ENCODE measurements at regions not wholly inside any gene's neighbourhood (a gene's known extent, or its start where the extent isn't known, plus 50 kb on each side); places are given as distances from the start of the nearest gene placed in this dataset.

DNA sequence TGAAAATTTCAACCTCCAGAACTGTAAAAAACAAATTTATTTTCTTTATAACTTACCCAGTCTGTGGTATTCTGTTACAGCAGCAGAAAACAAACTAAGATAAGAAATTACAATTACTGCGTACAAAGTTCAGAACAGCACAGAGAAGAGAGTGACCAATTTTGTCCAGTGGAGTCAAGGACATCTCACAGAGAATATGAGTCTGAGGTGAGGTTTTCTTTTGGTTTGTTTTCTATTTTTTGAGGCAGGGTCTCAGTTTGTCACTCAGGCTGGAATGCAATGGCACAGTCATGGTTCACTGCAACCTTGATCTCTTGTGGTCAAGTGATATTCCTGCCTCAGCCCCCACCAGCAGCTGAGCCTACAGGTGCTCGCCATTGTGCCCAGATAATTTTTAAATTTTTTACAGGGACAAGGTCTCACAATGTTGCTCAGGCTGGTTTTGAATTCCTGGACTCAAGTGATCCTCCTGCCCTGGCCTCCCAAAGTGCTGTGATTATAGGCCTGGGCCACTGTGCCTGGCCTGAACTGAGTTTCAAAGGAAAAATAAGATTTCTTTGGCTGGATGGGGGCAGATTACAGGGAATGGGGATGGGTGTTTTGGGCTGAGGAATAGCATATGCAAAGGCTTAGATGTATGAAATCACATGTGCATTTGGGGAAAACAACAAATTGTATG lies 201.1 kb upstream of the USP24 start:
- no peak for DNase-seq

- DNase-seq: no peak
These were observed 198.1 kb upstream of the USP24 start for GRCh38 chr1:55413286-55413685.

DNA sequence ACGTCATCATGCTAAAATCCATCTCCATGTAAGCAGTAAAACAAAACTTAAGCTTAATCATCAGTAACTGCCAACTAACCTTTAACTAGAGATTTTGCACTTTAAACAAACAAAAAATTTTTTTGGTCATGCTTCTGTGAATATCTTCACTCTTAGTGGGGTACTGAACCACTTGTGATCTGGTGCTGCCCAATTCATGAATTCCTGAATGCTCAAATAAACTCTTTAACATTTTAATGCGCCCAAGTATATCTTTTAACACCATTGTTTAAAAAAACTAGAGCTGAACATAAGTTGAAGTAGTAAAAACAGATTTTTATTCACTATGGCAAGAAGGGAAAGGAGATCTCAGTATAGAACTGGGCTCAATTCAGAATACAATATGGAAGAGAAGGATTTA lies 196.9 kb upstream of the USP24 start:
- no peak for DNase-seq

- no peak for DNase-seq
These were observed 187.7 kb upstream of the USP24 start for GRCh38 chr1:55402671-55403464.

GRCh38 chr1:55402142-55402541 lies 187.0 kb upstream of the USP24 start:
- DNase-seq: no peak

DNA sequence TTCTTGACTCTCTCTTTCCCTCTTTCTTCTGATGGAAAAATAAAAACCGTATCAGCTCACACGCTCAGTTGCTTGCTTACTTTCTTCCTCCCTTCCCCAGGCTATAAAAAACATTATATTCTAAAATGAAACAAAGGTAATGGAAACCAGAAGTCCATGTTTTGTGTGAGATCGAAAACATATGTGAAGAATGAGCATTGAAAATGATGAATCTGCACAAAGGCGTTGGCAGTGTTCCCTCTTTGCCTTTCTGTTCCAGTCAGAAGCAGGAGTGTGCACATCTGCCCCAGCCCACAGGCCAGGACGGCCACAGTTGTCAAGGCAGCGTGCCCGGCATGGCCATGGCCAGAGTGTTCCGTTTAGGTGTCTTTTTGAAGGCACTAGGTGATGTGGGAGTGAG lies 185.3 kb upstream of the USP24 start:
- DNase-seq: no peak

DNA sequence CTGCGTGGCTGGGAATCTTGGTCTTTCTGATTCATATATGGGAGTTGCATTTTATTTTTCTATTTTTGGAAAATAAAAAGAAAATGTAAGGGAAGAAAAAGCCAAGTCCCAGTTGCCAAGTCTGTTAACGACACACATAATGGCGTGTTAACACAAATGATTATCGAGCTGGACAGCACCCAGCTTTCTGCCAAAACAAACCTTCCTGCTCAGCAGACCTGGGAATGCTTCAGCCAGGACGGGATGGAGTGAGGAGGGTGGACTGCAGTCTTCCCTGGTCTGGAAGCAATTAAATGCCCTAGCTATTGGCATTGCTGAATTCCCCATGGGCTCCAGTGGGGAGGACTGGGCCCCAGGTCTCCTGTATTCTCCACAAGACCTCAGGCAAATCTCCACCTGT lies 184.2 kb upstream of the USP24 start:
- no peak for DNase-seq

GRCh38 chr1:55396381-55396891 lies 181.3 kb upstream of the USP24 start:
- no peak for DNase-seq

GRCh38 chr1:55388960-55389359 lies 173.8 kb upstream of the USP24 start:
- no peak for DNase-seq

- no peak for DNase-seq
These were observed 172.0 kb upstream of the USP24 start for GRCh38 chr1:55387145-55387544.

DNA sequence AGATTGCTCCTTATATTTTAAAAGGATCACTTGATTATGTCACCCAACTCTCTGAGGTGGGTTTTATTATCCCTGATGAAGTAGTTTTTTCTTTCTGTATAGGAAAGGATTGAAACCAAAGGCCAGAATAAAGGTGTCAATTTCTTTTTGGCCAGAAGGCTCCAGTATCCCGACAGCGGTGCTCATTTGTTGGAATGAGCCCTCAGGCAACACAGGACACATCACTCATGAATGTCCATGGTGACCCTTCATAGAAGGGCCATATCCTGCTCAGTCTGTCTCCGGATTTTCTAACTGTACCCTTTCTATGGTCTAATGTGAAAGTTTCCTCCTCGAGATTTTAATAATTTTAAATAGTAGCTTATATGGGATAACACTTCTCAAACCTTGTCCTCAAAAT lies 171.3 kb upstream of the USP24 start:
- no peak for DNase-seq

DNA sequence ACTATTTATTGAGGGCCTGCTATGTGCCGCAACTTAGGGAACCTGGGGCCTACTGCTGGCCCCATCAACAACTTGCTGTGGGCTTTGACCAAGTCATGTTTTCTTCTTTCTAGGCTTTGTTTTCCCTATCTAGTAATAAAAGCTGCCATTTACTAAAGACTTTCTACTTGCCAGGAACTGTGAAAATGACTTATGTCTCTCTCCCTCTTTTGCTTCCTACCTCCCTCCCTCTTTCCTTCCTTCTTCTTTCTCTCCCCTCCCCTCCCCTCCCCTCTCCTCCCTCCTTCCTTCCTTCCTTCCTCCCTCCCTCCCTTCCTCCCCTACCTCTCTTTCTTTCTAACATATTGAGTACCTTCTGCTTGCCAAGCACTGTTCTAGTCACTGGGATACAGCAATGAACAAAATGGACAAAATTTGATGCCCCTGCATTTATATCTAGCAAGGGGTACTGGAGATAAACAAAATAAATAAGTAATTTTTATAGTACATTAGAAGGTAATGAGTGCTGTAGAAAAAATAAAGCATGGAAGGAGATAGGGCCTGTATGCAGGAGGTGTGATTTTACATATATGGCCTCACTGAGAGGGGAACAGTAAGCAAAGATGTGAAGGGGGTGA lies 170.3 kb upstream of the USP24 start:
- DNase-seq: no peak

DNA sequence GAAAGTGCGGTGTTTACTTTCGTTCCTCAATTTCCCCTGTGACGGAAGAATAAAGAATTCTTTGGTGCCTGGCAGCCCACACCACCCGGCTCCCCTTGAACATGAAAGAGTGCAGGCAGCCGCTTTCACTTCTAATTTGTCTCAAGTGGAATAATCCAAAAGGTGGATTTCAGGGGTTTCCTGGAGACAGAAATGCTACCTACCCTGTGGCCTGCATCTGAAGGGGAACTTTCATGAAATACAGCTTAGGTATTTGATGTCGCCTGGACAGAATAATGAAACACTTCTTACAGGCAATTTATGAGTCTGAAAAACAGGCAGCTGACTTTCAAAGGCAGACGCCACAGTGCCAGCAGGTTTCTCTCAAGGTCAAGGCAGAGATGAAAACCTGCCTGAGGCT lies 169.5 kb upstream of the USP24 start:
- no peak for DNase-seq

GRCh38 chr1:55382806-55383305 lies 167.7 kb upstream of the USP24 start:
- no peak for DNase-seq

- DNase-seq: no peak
These were observed 166.8 kb upstream of the USP24 start for GRCh38 chr1:55381983-55382382.

GRCh38 chr1:55381491-55381890 lies 166.3 kb upstream of the USP24 start:
- DNase-seq: no peak

DNA sequence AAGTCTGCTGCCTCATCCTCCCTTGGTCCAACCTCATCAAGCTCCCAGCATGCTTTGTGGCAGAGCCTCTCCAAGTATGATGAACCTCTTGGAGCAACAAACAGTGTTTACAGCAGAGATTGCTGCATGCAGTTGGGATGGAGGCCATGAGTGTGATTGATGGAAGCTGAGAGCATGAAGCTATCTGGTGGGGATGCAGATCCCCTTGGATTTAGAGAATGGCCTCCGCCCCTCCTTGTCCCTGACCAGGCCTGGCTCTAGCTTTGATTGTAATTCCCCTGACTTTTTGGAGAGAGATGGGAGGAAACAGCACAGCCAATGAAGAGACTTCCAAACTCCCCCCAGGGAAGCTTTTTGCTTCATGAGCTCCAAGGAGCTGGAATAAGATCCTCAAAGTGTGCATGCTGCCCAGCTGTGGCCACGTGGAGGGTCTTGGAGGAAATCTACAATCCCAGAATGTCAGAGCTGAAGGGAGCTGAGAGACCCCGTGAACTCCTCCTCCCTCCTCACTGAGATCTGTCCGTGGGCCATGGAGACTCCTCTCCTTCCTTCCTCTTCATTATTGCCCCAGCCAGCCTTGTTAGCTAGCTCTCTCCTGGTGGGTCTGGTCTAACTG lies 165.3 kb upstream of the USP24 start:
- DNase-seq: no peak

DNA sequence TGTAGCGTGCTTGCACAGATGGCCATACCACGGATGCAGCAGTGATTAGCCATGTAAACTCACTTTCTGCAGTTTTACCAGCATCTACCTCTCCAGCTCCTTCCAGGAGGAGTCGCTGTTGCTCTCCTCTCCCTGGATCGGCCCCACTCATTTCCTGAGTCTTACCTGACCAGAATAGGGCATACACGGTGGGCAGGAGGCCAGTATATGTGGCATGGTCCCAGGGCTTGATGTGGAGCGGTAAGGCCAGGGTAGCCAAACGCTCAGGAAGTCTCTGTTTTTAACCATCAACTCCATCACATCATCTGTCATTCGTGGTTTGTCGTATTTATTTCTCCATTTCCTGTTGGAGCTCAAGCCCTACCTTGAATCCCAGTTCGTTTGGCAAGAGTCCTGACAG lies 163.4 kb upstream of the USP24 start:
- DNase-seq: no peak

DNA sequence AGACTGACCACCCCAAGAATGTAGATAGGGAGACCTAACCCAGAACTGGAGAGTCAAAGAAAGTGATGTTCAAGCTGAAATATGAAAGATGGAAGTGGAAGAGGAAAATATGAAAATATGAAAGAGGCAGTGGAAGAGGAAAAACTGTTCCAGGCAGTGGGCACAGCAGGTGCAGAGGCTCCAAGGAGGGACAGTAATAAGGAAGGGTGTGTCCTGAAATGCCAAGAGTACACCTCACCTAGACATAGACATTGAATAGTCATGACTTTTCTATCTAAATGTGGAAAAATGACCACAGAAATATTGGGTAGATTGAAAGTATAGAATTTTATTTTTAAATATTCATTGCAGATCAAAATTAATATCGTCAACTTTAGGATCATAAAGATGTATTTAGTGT lies 161.7 kb upstream of the USP24 start:
- DNase-seq: no peak

- peak; percentile 71 for DNase-seq
These were observed 160.6 kb upstream of the USP24 start for GRCh38 chr1:55375617-55376258.

DNA sequence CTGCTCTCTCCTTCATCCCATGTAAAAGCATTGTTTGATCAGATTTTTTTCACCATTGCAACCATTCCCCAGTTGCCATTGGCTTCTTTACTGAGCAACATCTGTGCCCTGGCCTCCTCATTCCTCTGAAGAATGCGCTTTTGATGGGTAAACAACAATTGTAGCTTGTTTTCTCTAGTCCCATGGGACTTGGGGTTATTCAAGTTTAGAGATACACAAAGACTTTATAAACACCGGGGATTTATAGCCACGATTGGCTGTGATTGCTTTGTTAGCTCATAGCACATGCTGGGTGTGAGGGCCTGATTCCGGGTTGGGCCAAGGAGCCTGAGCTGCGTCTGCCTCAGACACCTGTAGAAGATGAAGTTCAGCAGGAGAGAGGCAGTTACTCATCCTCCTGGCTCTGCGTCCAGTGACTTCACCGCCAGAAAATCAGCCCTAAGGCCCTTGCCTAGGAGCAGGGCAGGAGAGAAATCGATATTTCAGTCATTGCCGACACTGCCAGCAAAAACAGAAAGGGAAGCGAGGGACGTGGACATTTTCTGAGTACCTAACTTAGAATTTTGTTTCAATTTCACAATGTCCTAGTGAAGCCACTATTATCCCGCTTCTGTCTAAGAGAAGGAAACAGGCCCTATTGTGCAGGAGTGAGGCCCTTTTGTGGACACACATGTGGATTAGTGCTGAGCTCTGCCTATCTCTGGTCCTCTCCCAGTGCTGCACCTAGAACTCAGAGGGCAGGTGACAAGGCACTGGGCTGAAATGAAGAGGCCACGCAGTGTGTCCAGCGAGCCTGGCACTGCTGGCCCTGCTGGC lies 159.8 kb upstream of the USP24 start:
- DNase-seq: no peak

GRCh38 chr1:55374216-55374615 lies 159.1 kb upstream of the USP24 start:
- DNase-seq: no peak
